Mucosa of gallbladder (tissue), 1 donor: ENCODE measurements at regions not wholly inside any gene's neighbourhood (a gene's known extent, or its start where the extent isn't known, plus 50 kb on each side); places are given as distances from the start of the nearest gene placed in this dataset.

ENCODE experiments used
- DNase-seq: peaks from one replicate; pipeline ENCODE4 v3.0.0-alpha.2; 2020; ENCODE audit warnings: low spot score
- donor health status: DM: no; HTN: no; CAD: no.

DNA sequence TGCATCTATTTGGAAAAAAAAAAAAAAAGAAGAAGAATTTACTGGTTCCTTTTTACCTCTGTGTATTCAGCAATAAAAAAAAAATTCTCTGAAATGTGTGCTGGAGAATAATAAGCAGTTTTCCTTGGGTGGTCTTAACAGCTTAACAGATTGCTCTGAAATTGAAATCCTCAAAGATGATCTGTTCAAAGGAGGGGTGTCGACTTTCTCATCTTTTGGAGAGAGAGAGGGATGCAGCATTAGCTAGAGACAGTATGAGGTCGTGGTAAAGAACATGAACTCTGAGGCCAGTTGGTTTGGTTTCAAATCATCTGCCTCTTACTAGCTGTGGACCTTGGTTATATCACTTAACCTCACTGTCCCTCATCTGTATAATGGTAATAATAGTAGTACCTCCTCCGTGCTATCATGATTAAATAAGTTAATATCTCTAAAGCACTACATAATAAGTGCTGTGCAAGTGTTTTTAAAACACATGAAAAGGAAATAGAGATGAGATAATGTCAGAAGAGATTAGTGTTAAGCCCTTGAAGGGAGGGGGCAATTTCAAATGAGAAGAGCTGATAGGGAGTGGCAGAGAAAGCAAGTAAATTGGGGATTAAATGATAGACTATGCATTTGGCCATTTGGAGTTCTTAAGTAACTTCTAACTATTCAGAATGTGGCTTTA is 109.9 kb upstream of the LIMCH1 start:
- DNase-seq = no peak

DNA sequence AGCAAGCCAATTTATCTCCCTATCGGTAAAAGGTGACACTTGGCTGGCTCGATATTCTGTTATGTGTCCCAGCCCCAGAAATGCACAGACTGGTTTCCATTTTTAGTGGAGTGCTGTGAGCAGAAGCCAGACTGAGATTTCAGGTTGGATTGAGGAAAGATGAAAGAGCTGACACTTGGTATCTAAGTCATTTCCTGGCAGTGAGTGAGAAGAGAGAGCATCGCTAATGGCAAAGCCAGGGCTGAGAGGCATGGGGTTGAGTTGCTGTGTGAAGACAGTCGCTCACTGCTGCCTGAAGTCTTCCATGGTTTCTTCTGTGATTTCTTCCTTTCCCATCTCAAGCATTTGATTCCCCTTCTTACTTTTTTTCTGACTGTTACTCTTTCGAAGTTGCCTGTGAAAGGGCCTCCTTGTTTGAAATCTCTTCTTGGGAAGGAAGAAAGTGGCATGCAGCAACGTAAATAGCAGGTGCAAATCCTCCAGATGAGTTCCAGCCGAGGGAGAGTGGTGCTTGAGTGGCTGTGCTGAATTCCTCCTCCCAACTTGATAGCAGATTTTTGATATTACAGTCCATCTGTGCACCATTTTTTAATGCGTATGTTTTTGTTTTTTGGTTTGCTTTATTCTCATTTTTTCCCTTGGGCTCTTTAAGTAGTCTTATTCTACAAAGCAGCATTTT is 109.2 kb upstream of the LIMCH1 start:
- no peak for DNase-seq

DNA sequence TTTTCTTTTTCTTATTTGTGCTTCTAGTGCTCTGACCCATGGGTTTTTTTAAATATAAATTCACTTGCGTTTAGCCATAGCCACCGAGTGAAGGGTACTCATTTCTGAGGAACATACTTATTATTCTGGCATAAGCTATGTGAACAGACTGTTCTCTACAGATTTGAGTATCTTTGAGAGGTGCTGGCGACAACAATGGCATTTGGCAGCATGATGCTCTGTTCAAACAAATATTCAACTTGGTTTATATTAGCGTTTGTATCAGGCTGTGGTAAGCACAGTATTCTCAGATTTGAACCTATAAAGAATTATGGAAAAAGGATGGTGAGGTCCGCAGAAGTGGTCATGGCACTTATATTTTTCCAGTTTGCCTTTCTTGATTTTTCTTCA is 108.7 kb upstream of the LIMCH1 start:
- DNase-seq = no peak

DNA sequence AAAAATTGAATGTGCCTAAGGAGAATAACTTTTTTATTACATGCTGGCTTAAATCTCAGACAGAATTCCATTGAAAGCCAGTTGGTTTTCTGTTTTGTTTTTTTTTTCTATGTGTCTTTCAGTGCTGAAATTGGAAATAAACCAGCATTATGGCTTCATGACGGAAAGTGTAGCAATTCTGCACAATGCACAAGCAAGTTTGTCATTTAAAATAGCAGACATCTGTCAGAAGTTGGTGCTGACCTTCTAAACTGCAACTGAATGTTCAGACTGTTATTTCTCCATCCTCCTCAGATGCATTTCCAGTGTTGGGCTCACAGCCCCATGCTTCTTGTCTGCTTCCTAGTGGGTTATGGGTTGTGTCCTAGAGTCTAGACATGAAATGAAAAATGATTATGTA is 107.2 kb upstream of the LIMCH1 start:
- DNase-seq = no peak

DNA sequence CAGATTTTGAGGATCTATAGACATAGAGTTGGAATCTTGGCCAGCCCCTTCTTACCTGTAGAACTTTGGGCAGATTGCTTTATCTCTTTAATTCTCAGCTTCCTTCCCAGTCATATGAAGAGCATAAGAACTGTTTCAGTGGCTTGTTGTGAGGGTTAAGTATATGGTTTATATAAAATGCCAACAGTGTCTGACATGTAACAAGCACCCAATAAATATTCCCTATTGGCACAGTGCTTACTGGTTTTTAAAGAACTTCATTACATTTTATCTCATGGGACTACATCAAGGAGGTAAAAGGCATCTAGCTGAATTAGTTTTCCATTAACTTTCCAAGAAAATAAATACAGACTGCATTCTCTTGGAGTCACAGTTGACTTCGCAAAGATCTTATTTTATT is 106.7 kb upstream of the LIMCH1 start:
- DNase-seq = no peak

DNA sequence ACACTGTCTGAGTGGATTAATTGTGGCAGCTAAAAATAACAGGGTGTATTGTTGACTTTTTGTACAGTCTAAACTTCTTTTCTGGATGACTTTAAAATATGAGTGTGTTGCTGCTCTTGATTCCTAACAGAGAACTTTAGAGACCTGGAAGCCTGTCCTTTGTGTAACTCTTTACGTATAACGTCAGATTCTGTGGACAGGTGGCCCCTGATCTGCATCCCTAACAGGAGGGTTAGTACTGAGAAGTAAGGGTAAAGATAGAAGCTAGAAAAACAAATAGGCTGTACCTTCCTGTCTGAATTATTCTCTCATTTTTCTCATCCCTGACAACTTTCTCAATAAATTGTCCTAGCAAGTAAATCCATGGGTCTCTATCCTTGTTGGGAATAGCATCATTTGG is 105.7 kb upstream of the LIMCH1 start:
- DNase-seq = no peak

DNA sequence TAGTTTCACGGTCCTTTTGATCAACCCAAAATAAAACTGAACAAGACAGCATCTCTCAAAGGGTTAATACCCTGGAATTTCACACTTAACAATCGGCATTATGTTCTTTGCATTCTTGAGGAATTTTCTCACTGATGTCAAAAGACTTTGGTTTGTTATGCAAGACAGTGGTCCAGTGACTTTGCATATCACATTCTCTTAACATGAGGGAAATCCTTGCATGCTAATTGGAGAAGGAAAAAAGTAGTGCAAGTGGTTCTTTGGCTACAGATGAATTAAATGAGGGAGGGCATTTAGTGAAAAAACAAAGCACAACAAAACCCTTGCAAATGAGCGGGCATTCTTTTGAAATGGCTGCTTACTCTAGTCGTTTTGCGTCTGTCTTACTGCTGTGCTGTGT is 105.1 kb upstream of the LIMCH1 start:
- no peak for DNase-seq

DNA sequence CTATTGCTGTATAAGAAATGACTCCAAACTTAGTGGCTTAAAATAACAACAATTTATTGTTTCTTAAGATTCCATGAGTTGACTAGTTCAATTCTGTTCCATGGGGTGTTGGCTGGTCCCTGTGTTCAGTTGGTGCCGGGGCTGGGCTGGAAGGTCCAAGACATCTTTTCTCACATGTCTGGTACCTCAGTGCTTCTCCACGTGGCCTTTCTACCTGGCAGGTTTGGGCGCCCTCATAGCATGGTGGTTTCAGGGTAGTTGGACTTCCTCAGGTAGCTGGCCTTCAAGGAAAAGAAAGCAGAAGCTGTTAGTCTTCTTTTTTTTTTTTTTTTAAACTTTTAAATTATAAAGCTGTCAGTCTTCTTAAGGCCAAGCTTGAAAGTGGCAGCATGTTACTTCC is 104.6 kb upstream of the LIMCH1 start:
- DNase-seq = no peak

DNA sequence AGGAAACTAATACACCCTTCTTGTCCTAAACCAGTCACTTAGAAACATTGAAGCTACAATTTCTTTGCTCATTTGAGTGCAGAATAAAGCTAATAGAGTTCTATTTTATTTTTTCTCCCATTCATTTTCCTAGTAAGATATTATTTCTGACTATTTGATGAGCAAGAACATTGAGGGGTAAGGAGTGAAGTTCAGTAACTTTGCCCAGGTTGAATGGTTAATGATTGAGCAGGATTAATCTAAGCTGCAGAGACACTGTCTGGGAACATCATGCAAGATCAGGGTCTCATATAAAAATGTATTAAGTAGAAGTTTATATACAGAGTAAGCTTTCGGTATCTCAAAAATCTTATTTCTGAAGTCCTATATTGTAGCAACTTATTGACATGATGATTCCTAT is 102.4 kb upstream of the LIMCH1 start:
- no peak for DNase-seq

DNA sequence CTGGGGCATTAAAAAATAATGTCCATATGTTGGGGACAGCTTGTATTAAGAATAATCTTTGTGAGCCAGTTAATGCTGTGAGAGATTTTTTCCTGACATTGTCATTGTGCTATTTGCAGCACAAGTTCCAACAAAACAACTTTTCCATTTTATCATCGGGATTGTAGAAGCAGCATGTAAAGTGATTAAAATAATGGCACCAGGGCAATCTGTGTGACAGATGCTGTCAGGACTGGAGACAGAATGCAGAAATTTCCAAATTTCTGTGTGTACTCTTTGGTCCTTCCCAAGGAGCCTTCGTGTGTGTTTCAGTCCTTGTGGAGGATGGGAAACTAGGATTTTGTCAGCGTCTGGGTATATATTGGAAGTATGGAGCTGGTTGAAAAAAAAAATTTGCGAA is 101.5 kb upstream of the LIMCH1 start:
- DNase-seq = no peak

DNA sequence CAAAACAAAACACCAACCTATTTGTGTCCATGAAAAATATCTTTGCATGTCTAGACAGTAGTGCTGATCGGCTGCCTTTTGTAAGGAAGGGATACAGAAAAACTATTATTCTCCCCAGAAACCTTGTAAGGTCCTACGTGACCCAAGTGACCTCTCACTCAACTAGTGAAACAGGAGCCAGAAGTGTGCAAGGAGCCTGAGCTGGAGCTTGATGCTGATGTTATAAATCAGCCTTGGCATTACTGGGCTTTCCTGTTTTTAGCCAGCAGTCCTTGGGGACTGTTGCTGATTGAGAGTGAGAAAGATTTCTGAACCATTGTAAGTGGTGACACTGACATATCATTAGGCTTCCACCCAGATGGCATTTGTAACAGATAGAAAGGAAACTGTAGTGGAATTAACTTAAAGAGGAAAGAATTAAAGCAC is 100.8 kb upstream of the LIMCH1 start:
- DNase-seq = no peak

DNA sequence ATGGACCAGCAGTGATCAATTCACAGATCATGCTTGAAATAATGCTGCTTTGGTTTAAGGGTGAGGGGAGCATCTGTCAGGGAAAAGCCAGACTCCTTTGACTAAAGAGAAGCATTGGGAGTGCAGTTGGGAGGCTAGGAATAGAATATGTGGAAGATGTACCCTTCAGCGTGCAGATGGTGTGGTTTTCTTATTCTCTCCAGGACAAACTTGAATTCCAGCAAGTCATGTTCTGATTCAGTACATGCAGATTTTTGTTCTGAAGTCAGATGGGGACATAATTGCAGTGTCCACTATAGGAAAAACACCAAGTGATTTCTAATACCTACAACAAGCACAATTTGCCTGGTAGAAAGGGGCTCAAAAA is 99.0 kb upstream of the LIMCH1 start:
- DNase-seq = no peak

DNA sequence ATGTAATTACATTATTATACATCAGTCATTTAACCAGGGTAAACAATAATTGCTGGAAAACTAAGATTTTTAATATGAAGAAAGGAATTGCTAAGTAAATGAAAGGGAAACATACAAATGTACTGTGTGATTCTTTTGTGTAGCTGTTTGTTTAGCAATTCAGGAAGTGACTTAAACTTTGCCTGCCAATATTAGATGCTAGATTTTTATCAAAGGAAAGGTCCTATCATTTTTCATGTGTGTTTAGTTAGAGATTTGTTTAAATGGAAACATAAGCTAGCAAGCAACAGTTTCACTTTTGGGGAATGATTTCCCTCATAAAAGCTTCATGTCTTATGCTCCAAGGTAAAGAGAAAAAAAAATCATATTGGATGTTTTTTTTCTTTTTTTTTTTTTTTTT is 95.1 kb upstream of the LIMCH1 start:
- no peak for DNase-seq

DNA sequence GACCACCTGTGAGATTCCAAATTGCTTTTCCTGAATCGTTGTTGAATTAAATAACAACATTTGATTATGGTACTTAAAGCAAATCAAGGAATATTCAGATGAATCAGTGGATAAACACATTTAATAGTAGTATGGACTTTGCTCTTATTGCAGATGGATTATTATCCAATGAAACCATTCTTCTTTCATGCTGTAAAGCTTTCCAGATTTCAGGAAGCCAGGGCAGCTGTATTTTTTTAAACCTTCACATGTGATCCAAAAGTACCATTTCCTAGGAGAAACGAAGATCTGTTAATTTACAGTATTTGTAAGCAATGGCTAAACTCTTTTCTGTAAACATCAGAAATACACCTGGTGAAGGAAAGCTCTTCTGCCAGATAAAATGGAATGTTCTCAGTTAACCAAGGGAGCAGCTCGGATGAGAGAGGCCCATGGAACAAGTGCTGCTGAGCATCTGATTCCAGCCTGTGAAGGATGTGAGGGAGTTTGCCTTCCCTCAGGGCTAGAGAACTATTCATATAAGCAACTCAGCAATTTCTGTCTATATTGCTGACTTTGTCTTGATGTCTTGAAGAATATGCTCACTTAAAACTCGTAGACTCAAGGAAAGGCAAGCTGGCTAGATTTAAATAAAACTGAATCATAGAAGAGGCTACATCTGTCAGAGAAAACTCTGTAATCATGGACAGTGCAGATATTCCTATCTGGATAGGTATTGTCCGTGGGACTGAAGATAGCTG is 94.4 kb upstream of the LIMCH1 start:
- no peak for DNase-seq

DNA sequence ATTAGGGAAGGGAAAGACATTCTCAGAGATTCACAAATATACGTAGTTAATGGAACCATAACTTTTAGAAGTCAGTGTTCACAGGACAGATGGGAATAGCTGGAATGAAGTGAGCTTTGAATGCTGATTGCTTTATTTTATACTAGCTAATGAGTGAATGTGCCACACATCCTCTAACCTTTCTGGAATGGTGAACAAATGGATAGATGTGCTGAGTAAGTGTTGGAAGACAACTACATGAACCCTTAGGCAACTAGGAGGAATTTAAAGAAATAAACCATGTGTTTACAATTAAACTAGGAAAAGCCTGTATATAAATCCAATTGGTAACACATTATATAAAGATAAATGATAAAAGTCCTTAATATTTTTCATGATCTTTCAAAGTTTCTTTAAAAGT is 91.6 kb upstream of the LIMCH1 start:
- DNase-seq = no peak

DNA sequence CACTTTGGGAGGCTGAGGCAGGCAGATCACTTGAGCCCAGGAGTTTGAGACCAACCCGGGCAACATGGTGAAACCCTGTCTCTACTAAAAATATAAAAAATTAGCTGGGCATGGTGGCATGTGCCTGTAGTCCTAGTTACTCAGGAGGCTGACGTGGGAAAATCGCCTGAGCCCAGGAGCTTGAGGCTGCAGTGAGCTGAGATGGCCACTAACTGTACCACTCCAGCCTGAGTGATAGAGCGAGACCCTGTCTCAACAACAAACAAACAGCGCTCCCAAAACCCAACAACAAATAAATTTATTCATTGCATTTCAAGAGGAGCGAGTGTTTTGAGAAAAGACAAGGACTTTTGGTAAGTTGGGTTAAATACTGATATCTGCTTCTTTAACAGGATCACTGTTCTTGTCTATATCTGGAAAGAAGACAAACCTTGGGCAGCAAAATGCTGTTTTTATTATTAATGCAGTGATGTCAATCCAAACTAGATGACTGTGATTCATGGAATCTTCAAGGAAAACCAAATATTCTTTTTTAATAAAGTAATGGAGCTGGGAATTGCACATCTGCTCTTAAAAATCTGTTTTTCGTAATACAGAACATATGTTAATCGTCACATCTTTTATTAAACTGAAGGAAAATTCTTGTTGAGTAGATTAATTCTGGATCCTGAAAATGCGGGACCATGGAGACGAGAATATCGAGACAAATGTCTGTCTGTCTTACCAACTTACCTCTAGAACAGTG is 90.8 kb upstream of the LIMCH1 start:
- DNase-seq = no peak

DNA sequence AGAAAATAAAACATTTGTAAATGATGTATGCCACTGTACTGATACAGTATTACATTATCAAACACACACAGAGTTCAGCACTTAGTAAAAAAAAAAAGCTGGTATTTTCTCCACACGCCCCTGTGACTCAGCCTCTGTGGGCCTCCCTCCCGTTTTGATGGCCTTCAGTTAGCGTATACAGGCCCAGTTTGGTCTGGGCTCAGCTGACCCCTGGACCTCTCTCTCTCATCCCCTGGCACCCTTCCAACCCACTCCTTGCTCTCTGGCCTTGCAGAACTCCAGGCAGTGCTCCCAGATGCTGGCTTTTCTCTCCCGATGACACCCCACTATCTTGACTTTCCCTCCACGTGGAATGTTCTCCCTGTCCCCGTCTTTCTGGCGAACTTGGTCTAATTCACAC is 89.0 kb upstream of the LIMCH1 start:
- DNase-seq = peak; percentile 72

DNA sequence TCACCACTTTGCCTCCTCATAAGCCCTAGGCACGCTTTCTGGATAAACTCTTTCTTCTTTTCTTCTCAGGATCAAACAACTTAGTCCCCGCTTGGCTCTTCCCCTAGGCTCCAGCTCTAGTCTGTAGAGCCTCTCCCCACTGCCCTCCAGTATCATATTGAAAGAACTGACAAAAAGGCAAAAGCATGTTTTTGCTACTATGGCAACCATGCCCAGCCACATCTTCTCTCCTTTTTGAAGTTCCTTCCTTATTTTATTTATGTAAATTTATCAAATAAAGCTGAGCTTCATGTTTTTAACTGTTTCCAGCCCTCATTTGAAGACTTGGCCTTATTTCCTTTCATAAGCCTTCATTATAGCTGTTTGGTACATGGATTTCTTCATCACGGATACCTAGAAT is 86.0 kb upstream of the LIMCH1 start:
- DNase-seq = no peak

DNA sequence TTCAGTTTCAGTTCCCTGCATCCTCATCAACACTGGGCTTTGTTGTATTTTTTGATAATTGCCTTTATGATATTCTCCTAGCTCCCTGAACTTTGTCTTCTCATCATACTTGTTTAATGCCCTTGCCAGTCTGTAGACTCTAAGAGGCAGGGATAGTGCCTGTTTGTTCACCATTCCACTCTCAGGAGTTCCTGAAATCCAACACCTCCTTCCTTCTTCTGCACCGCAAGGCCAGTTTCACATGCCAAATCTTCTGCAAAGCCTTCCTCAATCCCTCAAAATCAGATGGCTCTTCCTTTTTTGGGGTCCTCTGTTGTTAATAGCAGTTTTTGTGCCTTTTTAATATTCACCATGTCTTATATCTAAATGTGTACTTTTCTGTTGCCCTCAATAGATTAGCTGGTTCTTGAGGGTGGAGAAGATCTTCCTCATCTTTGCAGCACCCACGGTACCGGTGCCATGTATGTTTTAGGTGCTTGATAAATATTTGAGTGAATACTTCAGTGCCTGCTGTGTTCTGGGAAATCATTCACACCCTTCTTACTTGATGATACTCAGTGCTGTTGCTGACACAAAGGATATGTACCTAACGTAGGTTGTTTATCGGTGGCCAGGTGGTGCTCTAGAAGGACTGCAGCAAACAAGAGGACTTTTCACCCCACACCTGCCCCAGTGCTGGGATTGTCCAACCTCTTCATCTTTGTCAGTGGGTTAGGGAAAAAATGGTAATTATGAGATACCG is 85.3 kb upstream of the LIMCH1 start:
- DNase-seq = no peak

DNA sequence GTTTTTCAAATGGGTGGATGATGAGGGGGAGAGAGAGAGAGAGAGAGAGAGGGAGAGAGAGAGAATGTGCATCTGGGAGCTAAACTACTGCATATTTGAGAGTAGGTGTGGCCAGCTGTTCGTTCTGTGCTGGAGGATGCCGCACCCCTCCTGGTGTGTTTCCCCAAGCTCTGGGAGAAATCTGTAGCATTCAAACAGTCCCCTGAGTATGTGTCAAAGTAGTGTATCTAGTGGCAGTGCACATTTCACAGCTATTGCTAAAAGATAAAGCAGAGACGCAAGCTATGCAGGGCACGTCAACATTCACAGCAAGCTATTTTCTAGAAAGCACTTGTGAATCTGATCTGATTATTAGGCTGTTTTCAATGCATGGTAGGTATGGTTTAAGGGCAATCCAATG is 83.5 kb upstream of the LIMCH1 start:
- no peak for DNase-seq

DNA sequence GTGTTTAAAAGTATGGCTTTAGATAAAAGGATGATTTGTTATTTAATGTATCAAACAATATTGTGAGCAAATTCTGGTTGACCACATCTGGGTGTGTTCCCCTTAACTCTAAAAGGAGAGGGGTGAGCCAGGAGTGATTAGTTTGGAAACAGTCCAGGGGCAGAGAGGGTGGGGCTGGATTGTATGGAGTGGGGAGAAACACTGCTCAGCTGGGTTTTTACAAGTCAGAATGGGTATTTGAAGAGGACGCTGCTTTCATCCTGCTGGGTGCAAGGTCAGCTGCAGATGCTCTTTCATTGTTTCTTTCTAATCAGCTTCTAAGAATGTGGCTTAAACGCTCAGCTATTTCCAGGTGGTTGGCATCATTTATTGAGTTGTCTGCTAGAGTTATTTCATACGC is 82.8 kb upstream of the LIMCH1 start:
- no peak for DNase-seq

DNA sequence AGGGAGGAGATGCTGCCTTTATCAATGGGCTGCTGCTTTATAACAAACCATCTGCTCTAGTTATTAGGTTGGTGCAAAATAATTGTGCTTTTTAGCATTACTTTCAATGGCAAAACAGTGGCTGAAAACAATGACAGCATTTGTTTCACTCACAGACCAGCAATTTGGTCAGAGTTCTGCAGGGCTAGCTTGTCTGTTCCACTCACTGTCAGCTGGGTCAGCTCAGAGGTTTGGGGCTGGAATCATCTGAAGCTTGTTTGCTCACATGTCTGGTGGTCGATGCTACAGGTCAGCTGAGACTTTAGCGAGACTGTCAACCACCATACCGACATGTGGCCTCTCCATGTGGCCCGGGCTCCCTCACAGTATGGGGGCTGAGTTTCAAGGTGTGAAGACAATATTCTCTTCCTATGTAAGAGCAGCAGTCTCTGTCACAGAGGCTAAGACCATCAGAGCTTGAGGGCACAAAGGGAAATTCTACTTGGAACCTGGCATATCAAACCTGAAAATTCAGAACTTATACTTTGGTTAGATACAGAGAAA is 81.3 kb upstream of the LIMCH1 start:
- no peak for DNase-seq
